ENCODE measurements at regions not wholly inside any gene's neighbourhood (a gene's known extent, or its start where the extent isn't known, plus 50 kb on each side); places are given as distances from the start of the nearest gene placed in this dataset.

GRCh38 chr22:44438056-44438455, 60.0 kb downstream of the RTL6 start:
- TF ChIP-seq TAF1 (IDR thresholded peaks at IDR 0.05; ENCODE audit: borderline replicate concordance, low read depth, low read length), result no peak
- TF ChIP-seq GABPA (IDR thresholded peaks at IDR 0.05; ENCODE audit: low read depth), result no peak
- no peak for TF ChIP-seq POLR2AphosphoS5 (IDR thresholded peaks at IDR 0.05; ENCODE audit: low read depth, low read length)
- TF ChIP-seq, protein P1, sequence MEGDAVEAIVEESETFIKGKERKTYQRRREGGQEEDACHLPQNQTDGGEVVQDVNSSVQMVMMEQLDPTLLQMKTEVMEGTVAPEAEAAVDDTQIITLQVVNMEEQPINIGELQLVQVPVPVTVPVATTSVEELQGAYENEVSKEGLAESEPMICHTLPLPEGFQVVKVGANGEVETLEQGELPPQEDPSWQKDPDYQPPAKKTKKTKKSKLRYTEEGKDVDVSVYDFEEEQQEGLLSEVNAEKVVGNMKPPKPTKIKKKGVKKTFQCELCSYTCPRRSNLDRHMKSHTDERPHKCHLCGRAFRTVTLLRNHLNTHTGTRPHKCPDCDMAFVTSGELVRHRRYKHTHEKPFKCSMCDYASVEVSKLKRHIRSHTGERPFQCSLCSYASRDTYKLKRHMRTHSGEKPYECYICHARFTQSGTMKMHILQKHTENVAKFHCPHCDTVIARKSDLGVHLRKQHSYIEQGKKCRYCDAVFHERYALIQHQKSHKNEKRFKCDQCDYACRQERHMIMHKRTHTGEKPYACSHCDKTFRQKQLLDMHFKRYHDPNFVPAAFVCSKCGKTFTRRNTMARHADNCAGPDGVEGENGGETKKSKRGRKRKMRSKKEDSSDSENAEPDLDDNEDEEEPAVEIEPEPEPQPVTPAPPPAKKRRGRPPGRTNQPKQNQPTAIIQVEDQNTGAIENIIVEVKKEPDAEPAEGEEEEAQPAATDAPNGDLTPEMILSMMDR (IDR thresholded peaks at IDR 0.05), result 0 out of 2 replicates have a peak, but pooled peaks have one; percentile 9
- TF ChIP-seq FOXJ3 (CRISPR knock-in tag; IDR thresholded peaks at IDR 0.05), result no peak
- no peak for TF ChIP-seq USF2 (IDR thresholded peaks at IDR 0.05; ENCODE audit: borderline replicate concordance, low read depth, low read length)
- TF ChIP-seq TEAD4 (IDR thresholded peaks at IDR 0.05; ENCODE audit: borderline replicate concordance, insufficient read depth), result no peak
- TF ChIP-seq GATA2 (CRISPR knock-in tag; IDR thresholded peaks at IDR 0.05), result no peak
- TF ChIP-seq EZH2phosphoT487 (IDR thresholded peaks at IDR 0.05; ENCODE audit: borderline replicate concordance, low read depth), result no peak
- TF ChIP-seq EP300 (IDR thresholded peaks at IDR 0.05; ENCODE audit: borderline replicate concordance in 1 of 2, low read depth in 1 of 2, low read length in 1 of 2), result no peak
- TF ChIP-seq CHD2 (IDR thresholded peaks at IDR 0.05; ENCODE audit: low read length, partially characterized antibody), result no peak

All from SK-N-SH (cell line).